HL-60 (cell line): ENCODE measurements at regions not wholly inside any gene's neighbourhood (a gene's known extent, or its start where the extent isn't known, plus 50 kb on each side); places are given as distances from the start of the nearest gene placed in this dataset.

Experiments
- GABPA ChIP-seq: IDR thresholded peaks from 2 replicates; pipeline ENCODE4 v1.6.1; 2012; ENCODE audit warnings: low read depth
- POLR2AphosphoS5 ChIP-seq: IDR thresholded peaks from 2 replicates; pipeline ENCODE4 v1.6.1; 2012; ENCODE audit warnings: low read depth
- SPI1 ChIP-seq: IDR thresholded peaks from 2 replicates; pipeline ENCODE4 v1.6.1; 2012; ENCODE audit warnings: low read depth, mild to moderate bottlenecking, borderline replicate concordance
- TF ChIP-seq, protein P1 (sequence below): IDR thresholded peaks from one replicate; pipeline ENCODE4 v1.5.1; 2011; ENCODE audit warnings: low read length, control low read depth, inconsistent platforms; ENCODE audit not compliant: insufficient read depth
- TF ChIP-seq, protein P2 (sequence below): IDR thresholded peaks from 2 replicates; pipeline ENCODE4 v1.6.1; 2012; ENCODE audit warnings: low read depth; ENCODE audit not compliant: insufficient replicate concordance

DNA sequence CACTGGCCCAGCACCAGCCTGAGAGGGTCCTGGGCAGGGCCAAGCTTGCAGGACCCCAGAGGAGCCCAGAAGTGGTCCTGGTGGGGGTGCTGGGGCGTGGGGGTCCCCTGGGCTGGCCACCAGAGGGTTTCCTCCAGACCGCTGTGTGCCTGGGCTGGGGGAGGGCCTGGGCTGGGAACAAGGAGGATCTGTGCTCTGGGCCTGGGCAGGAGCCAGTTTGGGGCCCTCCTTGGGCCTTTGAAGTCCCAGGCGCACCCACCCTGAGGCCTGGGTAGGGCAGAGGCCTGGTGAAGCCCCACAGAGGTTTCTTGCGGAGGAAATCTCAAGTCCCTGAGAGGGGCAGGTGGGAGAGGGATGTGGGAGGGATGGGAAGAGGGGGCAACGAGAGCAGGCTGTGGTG, 63.4 kb upstream of the GPC1 start:
- TF ChIP-seq, protein P1, sequence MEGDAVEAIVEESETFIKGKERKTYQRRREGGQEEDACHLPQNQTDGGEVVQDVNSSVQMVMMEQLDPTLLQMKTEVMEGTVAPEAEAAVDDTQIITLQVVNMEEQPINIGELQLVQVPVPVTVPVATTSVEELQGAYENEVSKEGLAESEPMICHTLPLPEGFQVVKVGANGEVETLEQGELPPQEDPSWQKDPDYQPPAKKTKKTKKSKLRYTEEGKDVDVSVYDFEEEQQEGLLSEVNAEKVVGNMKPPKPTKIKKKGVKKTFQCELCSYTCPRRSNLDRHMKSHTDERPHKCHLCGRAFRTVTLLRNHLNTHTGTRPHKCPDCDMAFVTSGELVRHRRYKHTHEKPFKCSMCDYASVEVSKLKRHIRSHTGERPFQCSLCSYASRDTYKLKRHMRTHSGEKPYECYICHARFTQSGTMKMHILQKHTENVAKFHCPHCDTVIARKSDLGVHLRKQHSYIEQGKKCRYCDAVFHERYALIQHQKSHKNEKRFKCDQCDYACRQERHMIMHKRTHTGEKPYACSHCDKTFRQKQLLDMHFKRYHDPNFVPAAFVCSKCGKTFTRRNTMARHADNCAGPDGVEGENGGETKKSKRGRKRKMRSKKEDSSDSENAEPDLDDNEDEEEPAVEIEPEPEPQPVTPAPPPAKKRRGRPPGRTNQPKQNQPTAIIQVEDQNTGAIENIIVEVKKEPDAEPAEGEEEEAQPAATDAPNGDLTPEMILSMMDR: no peak
- no peak for TF ChIP-seq GABPA
- TF ChIP-seq POLR2AphosphoS5: no peak
- TF ChIP-seq, protein P2, sequence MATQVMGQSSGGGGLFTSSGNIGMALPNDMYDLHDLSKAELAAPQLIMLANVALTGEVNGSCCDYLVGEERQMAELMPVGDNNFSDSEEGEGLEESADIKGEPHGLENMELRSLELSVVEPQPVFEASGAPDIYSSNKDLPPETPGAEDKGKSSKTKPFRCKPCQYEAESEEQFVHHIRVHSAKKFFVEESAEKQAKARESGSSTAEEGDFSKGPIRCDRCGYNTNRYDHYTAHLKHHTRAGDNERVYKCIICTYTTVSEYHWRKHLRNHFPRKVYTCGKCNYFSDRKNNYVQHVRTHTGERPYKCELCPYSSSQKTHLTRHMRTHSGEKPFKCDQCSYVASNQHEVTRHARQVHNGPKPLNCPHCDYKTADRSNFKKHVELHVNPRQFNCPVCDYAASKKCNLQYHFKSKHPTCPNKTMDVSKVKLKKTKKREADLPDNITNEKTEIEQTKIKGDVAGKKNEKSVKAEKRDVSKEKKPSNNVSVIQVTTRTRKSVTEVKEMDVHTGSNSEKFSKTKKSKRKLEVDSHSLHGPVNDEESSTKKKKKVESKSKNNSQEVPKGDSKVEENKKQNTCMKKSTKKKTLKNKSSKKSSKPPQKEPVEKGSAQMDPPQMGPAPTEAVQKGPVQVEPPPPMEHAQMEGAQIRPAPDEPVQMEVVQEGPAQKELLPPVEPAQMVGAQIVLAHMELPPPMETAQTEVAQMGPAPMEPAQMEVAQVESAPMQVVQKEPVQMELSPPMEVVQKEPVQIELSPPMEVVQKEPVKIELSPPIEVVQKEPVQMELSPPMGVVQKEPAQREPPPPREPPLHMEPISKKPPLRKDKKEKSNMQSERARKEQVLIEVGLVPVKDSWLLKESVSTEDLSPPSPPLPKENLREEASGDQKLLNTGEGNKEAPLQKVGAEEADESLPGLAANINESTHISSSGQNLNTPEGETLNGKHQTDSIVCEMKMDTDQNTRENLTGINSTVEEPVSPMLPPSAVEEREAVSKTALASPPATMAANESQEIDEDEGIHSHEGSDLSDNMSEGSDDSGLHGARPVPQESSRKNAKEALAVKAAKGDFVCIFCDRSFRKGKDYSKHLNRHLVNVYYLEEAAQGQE: no peak
- no peak for TF ChIP-seq SPI1
